GM21717 (cell line): ENCODE measurements at regions not wholly inside any gene's neighbourhood (a gene's known extent, or its start where the extent isn't known, plus 50 kb on each side); places are given as distances from the start of the nearest gene placed in this dataset.

Experiments used
- ATAC-seq: cut with Tn5 transposase; IDR thresholded peaks from one replicate; pipeline ENCODE4 v1.9.1; 2021; ENCODE audit warnings: mild to moderate bottlenecking, moderate library complexity; ENCODE audit not compliant: unreplicated experiment

DNA sequence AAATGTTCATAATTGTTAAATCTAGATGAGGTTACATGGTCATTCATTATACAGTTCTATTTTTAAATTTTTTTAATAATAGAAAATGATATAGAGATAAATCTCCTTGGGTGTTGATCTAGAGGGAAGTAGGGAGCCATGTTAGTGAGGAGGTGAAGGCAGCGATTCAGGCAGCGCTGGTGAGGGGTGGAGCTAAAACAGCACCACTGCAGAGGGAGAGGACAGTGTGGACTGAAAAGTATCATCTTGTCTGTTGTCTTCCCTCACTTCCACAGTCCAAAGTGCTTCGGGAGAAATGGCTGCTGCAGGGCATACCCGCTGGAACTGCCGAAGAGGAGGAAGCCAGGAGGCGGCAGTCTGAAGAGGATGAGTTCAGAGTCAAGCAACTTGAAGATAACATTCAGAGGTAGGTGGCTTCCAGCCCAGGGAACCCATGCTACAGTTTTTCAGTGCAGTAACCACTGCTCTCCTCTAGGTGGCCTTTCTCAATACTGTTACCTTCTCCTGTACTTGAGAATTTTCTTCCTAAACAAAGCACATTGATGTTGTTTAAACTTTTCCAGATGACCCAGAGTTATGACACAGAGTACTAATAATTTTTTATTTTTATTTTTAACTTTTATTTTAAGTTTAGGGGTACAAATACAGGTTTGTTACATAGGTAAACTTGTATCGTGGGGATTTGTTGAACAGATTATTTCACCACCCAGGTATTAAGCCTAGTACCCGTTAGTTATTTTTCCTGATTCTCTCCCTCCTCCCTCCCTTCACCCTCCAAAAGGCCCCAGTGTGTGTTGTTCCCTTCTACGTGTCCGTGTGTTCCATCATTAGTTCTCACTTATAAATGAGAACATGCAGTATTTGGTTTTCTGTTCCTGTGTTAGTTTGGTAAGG is 100.5 kb downstream of the PALM2AKAP2 start:
- peak; percentile 88 for ATAC-seq

GRCh38 chr9:109883623-109884022 is 103.6 kb downstream of the PALM2AKAP2 start:
- no peak for ATAC-seq

DNA sequence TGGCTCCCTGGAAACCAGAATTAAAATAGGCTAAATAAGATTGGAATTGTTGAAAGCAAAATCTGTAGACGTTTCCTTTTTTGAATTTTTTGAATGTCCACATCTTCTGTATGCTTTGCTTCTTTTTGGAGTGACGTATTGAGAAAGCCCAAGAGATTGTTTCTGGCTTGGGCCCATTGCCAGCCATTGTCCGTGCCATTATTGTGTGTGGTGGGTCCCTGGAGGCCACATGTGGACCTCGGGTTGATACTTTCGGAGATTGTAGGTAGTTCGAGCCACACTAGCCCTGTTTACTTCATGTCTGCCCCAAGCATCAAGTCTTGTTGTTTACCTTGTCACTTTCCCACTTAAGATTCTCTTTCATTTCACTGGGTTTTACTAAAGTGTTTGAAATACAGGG is 106.0 kb downstream of the PALM2AKAP2 start:
- ATAC-seq, result no peak

DNA sequence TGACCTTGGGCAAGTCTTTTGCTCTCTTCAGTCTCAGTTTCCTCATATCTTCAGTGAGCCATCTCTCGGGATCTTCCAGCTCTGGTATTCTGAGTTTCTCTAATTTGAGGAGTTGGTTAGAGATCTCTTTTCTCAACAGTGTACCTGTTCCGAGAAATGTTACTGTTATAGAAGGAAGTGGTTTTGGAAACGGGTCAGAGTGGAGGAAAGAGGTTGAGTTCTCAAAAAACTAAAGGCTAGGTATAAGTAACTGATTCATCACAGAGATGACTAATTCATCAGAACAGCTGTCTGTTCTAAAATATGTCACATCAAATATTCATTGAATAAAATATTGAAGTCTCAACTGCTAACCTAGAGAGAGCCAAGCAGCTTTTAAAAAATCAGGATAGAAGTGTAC is 106.6 kb downstream of the PALM2AKAP2 start:
- ATAC-seq, result peak; percentile 66

GRCh38 chr9:109887079-109887478 is 107.1 kb downstream of the PALM2AKAP2 start:
- no peak for ATAC-seq

- no peak for ATAC-seq
Observed at GRCh38 chr9:109888695-109889094, 108.7 kb downstream of the PALM2AKAP2 start.

DNA sequence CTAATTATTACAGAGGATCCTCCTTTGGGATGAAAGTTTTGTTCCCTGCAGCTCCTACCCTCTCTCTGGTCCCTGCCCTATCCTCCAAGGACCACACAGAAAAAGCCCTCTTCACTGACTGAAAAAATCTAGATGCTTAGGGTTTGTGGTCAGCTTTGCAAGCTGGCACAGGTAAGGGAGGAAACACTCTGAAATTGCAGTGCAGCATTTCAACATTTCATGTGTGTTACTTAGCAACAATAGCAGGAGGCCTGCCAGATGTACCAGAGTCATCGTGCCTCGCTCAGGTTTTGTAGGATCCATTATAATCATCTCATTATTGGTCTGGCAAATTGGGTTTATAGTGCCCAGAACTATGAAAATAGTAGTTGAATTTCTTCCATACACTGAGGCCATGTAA is 109.5 kb downstream of the PALM2AKAP2 start:
- ATAC-seq, result no peak

GRCh38 chr9:109893241-109893640 is 113.2 kb downstream of the PALM2AKAP2 start:
- peak; percentile 50 for ATAC-seq

GRCh38 chr9:109894473-109894872 is 114.5 kb downstream of the PALM2AKAP2 start:
- no peak for ATAC-seq

- peak; percentile 84 for ATAC-seq
Observed at GRCh38 chr9:109894921-109895758, 115.1 kb downstream of the PALM2AKAP2 start.

GRCh38 chr9:109901201-109901600 is 121.2 kb downstream of the PALM2AKAP2 start:
- ATAC-seq, result no peak

DNA sequence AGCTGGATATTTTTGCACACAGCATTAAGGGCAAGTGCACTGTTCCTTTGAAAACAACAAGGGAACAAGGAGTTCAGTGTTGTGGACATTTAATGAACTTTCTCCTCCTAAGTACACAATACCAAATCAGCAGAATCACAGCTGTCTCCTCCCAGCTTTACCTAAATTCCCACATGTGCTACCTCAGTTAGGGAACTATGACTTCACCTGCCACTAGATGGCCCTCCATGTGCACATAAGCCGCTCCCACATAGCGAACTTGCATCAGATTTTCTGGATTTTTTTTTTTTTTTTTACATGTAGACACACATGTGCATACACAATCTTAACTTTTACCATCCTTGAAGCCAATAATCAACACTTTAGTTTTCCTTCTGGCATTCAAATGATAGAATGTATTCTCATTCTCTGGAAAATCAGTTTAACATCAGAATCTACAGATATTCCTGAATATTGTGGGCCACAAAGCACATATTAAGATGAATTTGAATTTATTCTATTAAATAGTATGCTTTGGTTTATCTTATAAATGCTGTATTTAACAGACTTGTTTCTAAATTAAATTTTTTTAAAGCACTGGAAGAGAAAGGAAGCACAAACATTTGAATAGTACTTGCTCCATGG is 123.6 kb downstream of the PALM2AKAP2 start:
- no peak for ATAC-seq

GRCh38 chr9:109904666-109905065 is 124.7 kb downstream of the PALM2AKAP2 start:
- ATAC-seq, result no peak

DNA sequence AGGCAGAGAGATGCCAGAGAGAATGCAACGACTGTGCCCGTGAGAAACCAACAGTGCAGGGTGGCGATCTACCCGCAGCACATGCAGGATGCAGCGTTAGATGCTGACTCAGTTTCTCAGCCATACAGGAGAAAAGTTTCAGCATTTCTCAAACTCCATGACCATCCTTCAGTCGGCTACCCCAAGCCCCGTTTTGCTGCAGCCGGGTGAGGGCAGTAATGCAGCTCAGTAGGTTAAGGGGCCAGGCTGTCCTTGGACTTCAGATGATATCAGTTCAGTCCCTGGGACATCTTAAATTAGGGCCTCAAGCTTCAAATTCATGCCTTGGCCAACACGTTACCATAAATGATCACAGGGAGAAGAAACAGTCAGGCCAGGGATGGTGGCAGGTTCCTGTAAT is 125.5 kb downstream of the PALM2AKAP2 start:
- no peak for ATAC-seq

- peak; percentile 16 for ATAC-seq
Observed at GRCh38 chr9:109906766-109907382, 126.9 kb downstream of the PALM2AKAP2 start.

- ATAC-seq, result peak; percentile 85
Observed at GRCh38 chr9:109907400-109907799, 127.4 kb downstream of the PALM2AKAP2 start.

DNA sequence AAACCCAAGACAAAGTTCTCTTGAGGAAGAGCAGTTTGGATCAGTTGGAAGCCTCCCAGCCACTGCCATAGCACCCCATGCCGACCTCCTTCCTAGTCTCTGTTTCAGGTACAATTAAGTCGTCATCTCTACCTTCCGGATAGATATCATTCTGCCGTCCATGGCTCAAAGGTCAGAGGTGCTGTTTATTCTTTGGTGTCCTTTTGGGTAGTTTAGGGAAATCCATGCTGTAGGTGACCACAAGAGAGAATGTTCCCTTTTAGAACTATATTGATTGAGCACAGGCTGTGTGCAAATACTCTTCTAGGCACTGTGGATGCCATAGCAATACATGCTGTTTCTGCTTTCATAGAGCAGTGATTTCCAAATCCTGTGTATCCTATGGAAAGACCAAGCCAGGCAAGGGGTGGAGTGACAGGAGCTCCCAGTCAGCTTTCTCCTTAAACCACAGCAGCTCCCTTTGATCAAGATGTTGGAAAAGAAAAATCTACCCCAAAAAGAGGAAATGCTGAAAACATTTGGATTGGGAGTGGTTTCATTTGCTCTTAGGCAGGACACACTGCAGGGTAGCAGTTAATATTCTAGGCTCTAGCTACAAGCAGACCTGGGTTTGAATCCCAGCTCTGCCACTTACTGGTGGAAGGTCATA is 127.9 kb downstream of the PALM2AKAP2 start:
- ATAC-seq, result no peak

DNA sequence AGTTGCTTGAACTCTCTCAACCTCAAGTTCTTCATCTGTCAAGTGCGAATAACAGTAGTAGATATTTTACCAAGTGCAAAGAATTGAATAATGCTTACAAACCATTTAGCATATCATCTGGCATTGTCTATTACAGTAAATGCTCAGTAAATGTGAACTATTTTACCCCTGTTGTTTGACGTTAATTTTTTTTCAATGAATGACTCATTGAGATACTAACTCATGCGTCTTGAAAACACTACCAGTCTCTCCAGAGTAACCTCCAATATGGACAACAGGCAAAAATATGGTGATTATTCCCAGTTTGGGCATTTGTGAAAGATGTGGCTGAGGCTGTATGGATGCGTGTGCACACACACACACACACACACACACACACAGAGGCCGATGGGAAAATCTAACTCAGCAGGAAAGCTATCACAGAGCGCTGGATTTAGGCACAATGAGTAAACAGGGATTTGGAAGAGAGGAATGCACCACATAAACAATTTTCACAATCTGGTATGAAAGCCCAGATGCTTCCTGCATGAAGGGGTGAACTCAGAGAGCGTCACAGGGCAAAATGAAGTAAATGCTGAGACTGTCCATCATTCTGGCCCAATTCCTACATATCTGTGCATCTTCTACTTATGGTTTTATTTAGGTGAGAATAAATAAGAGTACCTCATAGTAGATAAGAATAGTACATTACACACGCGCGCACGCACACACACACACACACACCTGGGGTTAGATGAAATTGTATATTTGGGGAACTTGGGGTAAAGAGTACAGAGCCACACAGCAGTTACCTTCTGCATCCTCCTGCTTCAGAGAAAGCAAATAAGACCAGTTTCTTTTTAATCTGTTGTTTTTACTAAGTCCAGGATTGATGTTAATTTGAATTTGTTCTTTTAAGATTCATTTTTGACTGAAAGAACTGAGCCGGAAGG is 128.7 kb downstream of the PALM2AKAP2 start:
- ATAC-seq, result no peak
